Activated naive CD8-positive, alpha-beta T cell treated with anti-CD3 and anti-CD28 coated beads for 36 hours (primary cell): ENCODE measurements at regions not wholly inside any gene's neighbourhood (a gene's known extent, or its start where the extent isn't known, plus 50 kb on each side); places are given as distances from the start of the nearest gene placed in this dataset.

Source experiments
- DNase-seq: peaks from one replicate; pipeline ENCODE4 v3.0.0; 2021
- H3K27ac Mint-ChIP-seq: one replicate; pipeline ENCODE4 v1.8.0; 2022; ENCODE audit warnings: mild to moderate bottlenecking, moderate library complexity, mixed read lengths
- H3K27me3 Mint-ChIP-seq: one replicate; pipeline ENCODE4 v1.8.0; 2022; ENCODE audit warnings: mild to moderate bottlenecking, mixed read lengths
- H3K36me3 Mint-ChIP-seq: one replicate; pipeline ENCODE4 v1.8.0; 2021; ENCODE audit warnings: mild to moderate bottlenecking, mixed read lengths
- H3K4me1 Mint-ChIP-seq: one replicate; pipeline ENCODE4 v1.8.0; 2021; ENCODE audit warnings: mixed read lengths
- H3K4me3 Mint-ChIP-seq: one replicate; pipeline ENCODE4 v1.8.0; 2022; ENCODE audit warnings: mild to moderate bottlenecking, moderate library complexity, mixed read lengths
- H3K9me3 Mint-ChIP-seq: one replicate; pipeline ENCODE4 v1.8.0; 2022; ENCODE audit warnings: mixed read lengths

- H3K27ac Mint-ChIP-seq: no peak overlapping the region
- H3K4me3 Mint-ChIP-seq: no peak overlapping the region
- H3K4me1 Mint-ChIP-seq: peaks cover 3% of the 10 kb centered on the region
- peaks cover 9% of the 10 kb centered on the region for H3K27me3 Mint-ChIP-seq
- no peak for DNase-seq
- no peaks in the 10 kb centered on the region for H3K36me3 Mint-ChIP-seq
- H3K9me3 Mint-ChIP-seq: no peaks in the 10 kb centered on the region
Observed at GRCh38 chr2:12882393-12882792, 165.7 kb downstream of the TRIB2 start.

- H3K4me3 Mint-ChIP-seq: no peak overlapping the region
- peaks cover 3% of the 10 kb centered on the region for H3K4me1 Mint-ChIP-seq
- no peaks in the 10 kb centered on the region for H3K9me3 Mint-ChIP-seq
- H3K27me3 Mint-ChIP-seq: peaks cover 8% of the 10 kb centered on the region
- no peak overlapping the region for H3K27ac Mint-ChIP-seq
- no peak for DNase-seq
- no peaks in the 10 kb centered on the region for H3K36me3 Mint-ChIP-seq
Observed at GRCh38 chr2:12883906-12884305, 167.2 kb downstream of the TRIB2 start.

GRCh38 chr2:12884713-12885282 lies 168.1 kb downstream of the TRIB2 start:
- Mint-ChIP-seq H3K4me1 (peaks cover 3% of the 10 kb centered on the region), H3K36me3 (no peaks in the 10 kb centered on the region), H3K9me3 (no peaks in the 10 kb centered on the region), H3K27ac (no peak overlapping the region), H3K27me3 (peaks cover 4% of the 10 kb centered on the region), H3K4me3 (no peak overlapping the region)
- no peak for DNase-seq

GRCh38 chr2:12890066-12890465 lies 173.3 kb downstream of the TRIB2 start:
- H3K27me3 Mint-ChIP-seq: no peaks in the 10 kb centered on the region
- H3K9me3 Mint-ChIP-seq: peaks cover 14% of the 10 kb centered on the region
- peaks cover 2% of the 10 kb centered on the region for H3K36me3 Mint-ChIP-seq
- no peaks in the 10 kb centered on the region for H3K4me1 Mint-ChIP-seq
- no peak for DNase-seq
- H3K4me3 Mint-ChIP-seq: no peak overlapping the region
- H3K27ac Mint-ChIP-seq: no peak overlapping the region

GRCh38 chr2:12890481-12890991 lies 173.8 kb downstream of the TRIB2 start:
- H3K4me1 Mint-ChIP-seq: no peaks in the 10 kb centered on the region
- DNase-seq: no peak
- H3K36me3 Mint-ChIP-seq: peaks cover 2% of the 10 kb centered on the region
- no peak overlapping the region for H3K4me3 Mint-ChIP-seq
- peaks cover 17% of the 10 kb centered on the region for H3K9me3 Mint-ChIP-seq
- no peaks in the 10 kb centered on the region for H3K27me3 Mint-ChIP-seq
- H3K27ac Mint-ChIP-seq: no peak overlapping the region

GRCh38 chr2:12895017-12895416 lies 178.3 kb downstream of the TRIB2 start:
- no peaks in the 10 kb centered on the region for H3K27me3 Mint-ChIP-seq
- peaks cover 17% of the 10 kb centered on the region for H3K9me3 Mint-ChIP-seq
- no peak for DNase-seq
- no peak overlapping the region for H3K27ac Mint-ChIP-seq
- H3K36me3 Mint-ChIP-seq: peaks cover 2% of the 10 kb centered on the region
- peaks cover 12% of the 10 kb centered on the region for H3K4me1 Mint-ChIP-seq
- H3K4me3 Mint-ChIP-seq: no peak overlapping the region

- peaks cover 12% of the 10 kb centered on the region for H3K4me1 Mint-ChIP-seq
- H3K9me3 Mint-ChIP-seq: peaks cover 17% of the 10 kb centered on the region
- H3K4me3 Mint-ChIP-seq: no peak overlapping the region
- no peaks in the 10 kb centered on the region for H3K27me3 Mint-ChIP-seq
- peaks cover 2% of the 10 kb centered on the region for H3K36me3 Mint-ChIP-seq
- no peak overlapping the region for H3K27ac Mint-ChIP-seq
- DNase-seq: no peak
Observed at GRCh38 chr2:12896318-12896982, 179.7 kb downstream of the TRIB2 start.

GRCh38 chr2:12897181-12897580 lies 180.4 kb downstream of the TRIB2 start:
- DNase-seq: no peak
- Mint-ChIP-seq H3K4me3 (no peak overlapping the region), H3K27me3 (no peaks in the 10 kb centered on the region), H3K27ac (no peak overlapping the region), H3K4me1 (peaks cover 12% of the 10 kb centered on the region), H3K36me3 (no peaks in the 10 kb centered on the region), H3K9me3 (peaks cover 13% of the 10 kb centered on the region)

GRCh38 chr2:12903272-12903671 lies 186.5 kb downstream of the TRIB2 start:
- Mint-ChIP-seq H3K9me3 (no peaks in the 10 kb centered on the region), H3K36me3 (no peaks in the 10 kb centered on the region), H3K27me3 (no peaks in the 10 kb centered on the region), H3K4me1 (no peaks in the 10 kb centered on the region), H3K4me3 (no peak overlapping the region), H3K27ac (no peak overlapping the region)
- DNase-seq: no peak

GRCh38 chr2:12910431-12910830 lies 193.7 kb downstream of the TRIB2 start:
- no peak for DNase-seq
- Mint-ChIP-seq H3K4me3 (no peak overlapping the region), H3K36me3 (no peaks in the 10 kb centered on the region), H3K27ac (no peak overlapping the region), H3K4me1 (peaks cover 1% of the 10 kb centered on the region), H3K9me3 (peaks cover 2% of the 10 kb centered on the region), H3K27me3 (peaks cover 9% of the 10 kb centered on the region)

GRCh38 chr2:12915787-12916186 lies 199.1 kb downstream of the TRIB2 start:
- Mint-ChIP-seq H3K27me3 (peaks cover 14% of the 10 kb centered on the region), H3K9me3 (no peaks in the 10 kb centered on the region), H3K4me1 (peaks cover 1% of the 10 kb centered on the region), H3K27ac (no peak overlapping the region), H3K36me3 (peaks cover 1% of the 10 kb centered on the region), H3K4me3 (no peak overlapping the region)
- no peak for DNase-seq

GRCh38 chr2:12918138-12918834 lies 201.6 kb downstream of the TRIB2 start:
- Mint-ChIP-seq H3K36me3 (peaks cover 1% of the 10 kb centered on the region), H3K27me3 (peaks cover 24% of the 10 kb centered on the region), H3K4me1 (peaks cover 1% of the 10 kb centered on the region), H3K27ac (no peak overlapping the region), H3K4me3 (no peak overlapping the region), H3K9me3 (no peaks in the 10 kb centered on the region)
- no peak for DNase-seq

- no peaks in the 10 kb centered on the region for H3K9me3 Mint-ChIP-seq
- peaks cover 1% of the 10 kb centered on the region for H3K4me1 Mint-ChIP-seq
- H3K36me3 Mint-ChIP-seq: peaks cover 1% of the 10 kb centered on the region
- H3K4me3 Mint-ChIP-seq: no peak overlapping the region
- H3K27me3 Mint-ChIP-seq: peaks cover 27% of the 10 kb centered on the region
- no peak overlapping the region for H3K27ac Mint-ChIP-seq
- no peak for DNase-seq
Observed at GRCh38 chr2:12918835-12919445, 202.2 kb downstream of the TRIB2 start.

GRCh38 chr2:12921321-12921720 lies 204.6 kb downstream of the TRIB2 start:
- no peaks in the 10 kb centered on the region for H3K4me1 Mint-ChIP-seq
- peaks cover 1% of the 10 kb centered on the region for H3K36me3 Mint-ChIP-seq
- H3K27ac Mint-ChIP-seq: no peak overlapping the region
- H3K9me3 Mint-ChIP-seq: no peaks in the 10 kb centered on the region
- H3K4me3 Mint-ChIP-seq: no peak overlapping the region
- DNase-seq: no peak
- H3K27me3 Mint-ChIP-seq: peaks cover 22% of the 10 kb centered on the region

GRCh38 chr2:12923907-12924610 lies 207.3 kb downstream of the TRIB2 start:
- Mint-ChIP-seq H3K27ac (no peak overlapping the region), H3K36me3 (peaks cover 1% of the 10 kb centered on the region), H3K4me1 (no peaks in the 10 kb centered on the region), H3K27me3 (peaks cover 36% of the 10 kb centered on the region), H3K4me3 (no peak overlapping the region), H3K9me3 (no peaks in the 10 kb centered on the region)
- DNase-seq: no peak
